Activated CD4-positive, CD25-positive, alpha-beta regulatory T cell treated with anti-CD3 and anti-CD28 coated beads, Interleukin-2, amount 50 U/mL, for 24 hours (primary cell): ENCODE measurements at regions not wholly inside any gene's neighbourhood (a gene's known extent, or its start where the extent isn't known, plus 50 kb on each side); places are given as distances from the start of the nearest gene placed in this dataset.
"Not testable (repeated sequence)": the region's sequence is repeated elsewhere in the genome, so short reads cannot be mapped to it uniquely, and the experiment has no call there.

Experiments
- ATAC-seq, 2 donors: fragments of 150-1000 bp; cut with Tn5 transposase; one replicate each; pipeline ENCODE4 v1.10.0; 2021; ENCODE audit warnings: mild to moderate bottlenecking in 1 of 2, moderate library complexity in 1 of 2

GRCh38 chr21:7837315-7837714, 2684.1 kb upstream of the TPTE start:
- ATAC-seq = not testable (repeated sequence)

DNA sequence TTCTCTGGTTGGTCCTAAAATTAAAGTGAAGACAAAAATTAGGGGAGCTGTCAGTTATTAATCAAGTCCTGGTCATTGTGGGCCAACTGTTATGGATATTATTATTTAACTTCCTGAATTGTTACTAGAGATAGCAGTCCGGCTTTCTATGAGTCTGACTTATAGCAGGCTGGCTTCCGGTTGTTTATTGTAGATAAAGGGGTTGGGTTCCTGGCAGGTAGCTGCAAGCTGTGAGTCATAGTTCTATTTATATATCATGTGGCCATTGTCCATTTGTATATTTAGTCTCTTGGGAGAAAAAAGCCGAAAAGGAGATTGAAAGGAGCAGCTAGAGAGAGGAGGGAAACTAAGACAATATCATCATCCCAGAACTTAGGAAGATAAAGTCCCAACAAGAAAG, 2668.0 kb upstream of the TPTE start:
- not testable (repeated sequence) for ATAC-seq

- ATAC-seq = not testable (repeated sequence)
Observed at GRCh38 chr21:7853836-7854235, 2667.5 kb upstream of the TPTE start.
